Nephron (organoid): ENCODE measurements at regions not wholly inside any gene's neighbourhood (a gene's known extent, or its start where the extent isn't known, plus 50 kb on each side); places are given as distances from the start of the nearest gene placed in this dataset.

Experiments
- H3K27ac Mint-ChIP-seq, 3 experiments: 2 replicates each; pipeline ENCODE4 v1.8.0; 2020; ENCODE audit warnings: mixed read lengths in 3 of 3, mild to moderate bottlenecking in 2 of 3, moderate library complexity in 1 of 3
- H3K27me3 Mint-ChIP-seq: 2 replicates; pipeline ENCODE4 v1.8.0; 2021; ENCODE audit warnings: low read depth, mild to moderate bottlenecking, moderate library complexity, mixed read lengths
- H3K36me3 Mint-ChIP-seq: 2 replicates; pipeline ENCODE4 v1.8.0; 2020; ENCODE audit warnings: low read depth, mixed read lengths
- H3K4me1 Mint-ChIP-seq: 2 replicates; pipeline ENCODE4 v1.8.0; 2020; ENCODE audit warnings: mixed read lengths
- H3K4me3 Mint-ChIP-seq, 3 experiments: 2 replicates each; pipeline ENCODE4 v1.8.0; 2020; ENCODE audit warnings: mild to moderate bottlenecking in 3 of 3, mixed read lengths in 3 of 3, moderate library complexity in 2 of 3
- H3K9me3 Mint-ChIP-seq: 2 replicates; pipeline ENCODE4 v1.8.0; 2020; ENCODE audit warnings: mixed read lengths
- TF ChIP-seq, protein P1 (sequence below), 3 experiments: fragments of 200-600 bp; sonication (generic); IDR thresholded peaks; one replicate each; pipeline ENCODE4 v1.5.0; 2021; ENCODE audit warnings: antibody characterized with exemption in 3 of 3; ENCODE audit not compliant: unreplicated experiment in 3 of 3

- Mint-ChIP-seq H3K4me1 (peaks cover 22% of the 10 kb centered on the region), H3K36me3 (no peaks in the 10 kb centered on the region), H3K9me3 (no peaks in the 10 kb centered on the region), H3K27me3 (no peaks in the 10 kb centered on the region), H3K4me3 (no peak overlapping the region), H3K27ac (peak overlapping the region; percentile 71 to 83 (median 80))
- TF ChIP-seq, protein P1, sequence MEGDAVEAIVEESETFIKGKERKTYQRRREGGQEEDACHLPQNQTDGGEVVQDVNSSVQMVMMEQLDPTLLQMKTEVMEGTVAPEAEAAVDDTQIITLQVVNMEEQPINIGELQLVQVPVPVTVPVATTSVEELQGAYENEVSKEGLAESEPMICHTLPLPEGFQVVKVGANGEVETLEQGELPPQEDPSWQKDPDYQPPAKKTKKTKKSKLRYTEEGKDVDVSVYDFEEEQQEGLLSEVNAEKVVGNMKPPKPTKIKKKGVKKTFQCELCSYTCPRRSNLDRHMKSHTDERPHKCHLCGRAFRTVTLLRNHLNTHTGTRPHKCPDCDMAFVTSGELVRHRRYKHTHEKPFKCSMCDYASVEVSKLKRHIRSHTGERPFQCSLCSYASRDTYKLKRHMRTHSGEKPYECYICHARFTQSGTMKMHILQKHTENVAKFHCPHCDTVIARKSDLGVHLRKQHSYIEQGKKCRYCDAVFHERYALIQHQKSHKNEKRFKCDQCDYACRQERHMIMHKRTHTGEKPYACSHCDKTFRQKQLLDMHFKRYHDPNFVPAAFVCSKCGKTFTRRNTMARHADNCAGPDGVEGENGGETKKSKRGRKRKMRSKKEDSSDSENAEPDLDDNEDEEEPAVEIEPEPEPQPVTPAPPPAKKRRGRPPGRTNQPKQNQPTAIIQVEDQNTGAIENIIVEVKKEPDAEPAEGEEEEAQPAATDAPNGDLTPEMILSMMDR (IDR thresholded peaks at IDR 0.05; ENCODE audit: unreplicated experiment in 3 of 3) = no peak
Measured at GRCh38 chr9:18255747-18256146, 218.2 kb upstream of the ADAMTSL1 start.

GRCh38 chr9:18256568-18256967 is 217.4 kb upstream of the ADAMTSL1 start:
- TF ChIP-seq, protein P1 (IDR thresholded peaks at IDR 0.05; ENCODE audit: unreplicated experiment in 3 of 3) = no peak
- Mint-ChIP-seq H3K4me3 (no peak overlapping the region), H3K27me3 (no peaks in the 10 kb centered on the region), H3K36me3 (no peaks in the 10 kb centered on the region), H3K27ac (peak overlapping the region in 2 of 3 experiments; percentile 80 to 83), H3K9me3 (no peaks in the 10 kb centered on the region), H3K4me1 (peaks cover 30% of the 10 kb centered on the region)

GRCh38 chr9:18260521-18260920 is 213.4 kb upstream of the ADAMTSL1 start:
- H3K4me1 Mint-ChIP-seq = peaks cover 23% of the 10 kb centered on the region
- H3K4me3 Mint-ChIP-seq = no peak overlapping the region
- TF ChIP-seq, protein P1 (IDR thresholded peaks at IDR 0.05; ENCODE audit: unreplicated experiment in 3 of 3) = no peak
- no peaks in the 10 kb centered on the region for H3K9me3 Mint-ChIP-seq
- peak overlapping the region; percentile 39 to 86 (median 71) for H3K27ac Mint-ChIP-seq
- peaks cover 5% of the 10 kb centered on the region for H3K27me3 Mint-ChIP-seq
- no peaks in the 10 kb centered on the region for H3K36me3 Mint-ChIP-seq

GRCh38 chr9:18261181-18261580 is 212.8 kb upstream of the ADAMTSL1 start:
- H3K4me1 Mint-ChIP-seq = peaks cover 17% of the 10 kb centered on the region
- H3K4me3 Mint-ChIP-seq = no peak overlapping the region
- peak overlapping the region; percentile 39 to 86 (median 71) for H3K27ac Mint-ChIP-seq
- TF ChIP-seq, protein P1 (IDR thresholded peaks at IDR 0.05; ENCODE audit: unreplicated experiment in 3 of 3) = no peak
- no peaks in the 10 kb centered on the region for H3K36me3 Mint-ChIP-seq
- H3K27me3 Mint-ChIP-seq = peaks cover 5% of the 10 kb centered on the region
- peaks cover 2% of the 10 kb centered on the region for H3K9me3 Mint-ChIP-seq

DNA sequence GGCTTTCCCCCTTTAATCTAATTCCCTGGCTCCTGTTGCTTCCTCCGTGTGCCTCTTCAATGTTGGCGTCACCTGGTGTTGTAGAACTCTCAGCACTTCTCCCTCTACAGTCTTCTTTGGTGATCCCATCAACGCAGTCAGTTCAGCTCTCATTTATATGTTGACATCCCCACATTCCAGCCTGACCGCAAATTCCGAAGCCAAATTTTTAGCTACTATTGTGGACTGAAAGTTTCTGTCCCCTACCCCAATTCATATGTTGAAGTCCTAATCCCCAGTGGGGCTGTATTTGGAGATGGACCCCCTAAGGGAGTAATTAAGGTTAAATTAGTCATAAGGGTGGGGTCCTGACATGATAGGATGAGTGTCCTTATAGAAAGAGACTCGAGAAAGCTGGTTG is 210.6 kb upstream of the ADAMTSL1 start:
- Mint-ChIP-seq H3K36me3 (no peaks in the 10 kb centered on the region), H3K27ac (no peak overlapping the region), H3K9me3 (peaks cover 2% of the 10 kb centered on the region), H3K4me1 (peaks cover 15% of the 10 kb centered on the region), H3K27me3 (peaks cover 5% of the 10 kb centered on the region), H3K4me3 (no peak overlapping the region)
- TF ChIP-seq, protein P1 (IDR thresholded peaks at IDR 0.05; ENCODE audit: unreplicated experiment in 3 of 3) = no peak

- H3K36me3 Mint-ChIP-seq = peaks cover 8% of the 10 kb centered on the region
Measured at GRCh38 chr9:18268381-18268780, 205.6 kb upstream of the ADAMTSL1 start.

More at GRCh38 chr9:18268381-18268780, 205.6 kb upstream of the ADAMTSL1 start:
- Mint-ChIP-seq H3K27me3 (peaks cover 2% of the 10 kb centered on the region), H3K4me3 (no peak overlapping the region), H3K4me1 (peaks cover 10% of the 10 kb centered on the region), H3K9me3 (peaks cover 12% of the 10 kb centered on the region), H3K27ac (peak overlapping the region in 1 of 3 experiments; percentile 25)
- TF ChIP-seq, protein P1 (IDR thresholded peaks at IDR 0.05; ENCODE audit: unreplicated experiment in 3 of 3) = no peak
